Forelimb muscle (tissue), 1 donor: ENCODE measurements at regions not wholly inside any gene's neighbourhood (a gene's known extent, or its start where the extent isn't known, plus 50 kb on each side); places are given as distances from the start of the nearest gene placed in this dataset.

Experiments
- DNase-seq: peaks from one replicate; pipeline ENCODE4 v3.0.0-alpha.2; 2013; ENCODE audit warnings: low read depth

GRCh38 chr14:82047777-82048470 lies 514.3 kb upstream of the SEL1L start:
- no peak for DNase-seq

GRCh38 chr14:82052778-82053177 lies 519.1 kb upstream of the SEL1L start:
- no peak for DNase-seq

GRCh38 chr14:82055515-82056115 lies 522.0 kb upstream of the SEL1L start:
- DNase-seq = no peak

- DNase-seq = no peak
These were observed 526.6 kb upstream of the SEL1L start for GRCh38 chr14:82060219-82060618.

- no peak for DNase-seq
These were observed 533.7 kb upstream of the SEL1L start for GRCh38 chr14:82067221-82067875.

- no peak for DNase-seq
These were observed 536.4 kb upstream of the SEL1L start for GRCh38 chr14:82070040-82070439.

- DNase-seq = no peak
These were observed 537.1 kb upstream of the SEL1L start for GRCh38 chr14:82070753-82071152.

- DNase-seq = no peak
These were observed 539.9 kb upstream of the SEL1L start for GRCh38 chr14:82073547-82073946.

- DNase-seq = peak; percentile 25
These were observed 541.9 kb upstream of the SEL1L start for GRCh38 chr14:82075566-82075965.

- no peak for DNase-seq
These were observed 545.9 kb upstream of the SEL1L start for GRCh38 chr14:82079553-82079952.

GRCh38 chr14:82080370-82080769 lies 546.7 kb upstream of the SEL1L start:
- no peak for DNase-seq

- DNase-seq = no peak
These were observed 551.2 kb upstream of the SEL1L start for GRCh38 chr14:82084813-82085212.

GRCh38 chr14:82091097-82091496 lies 557.4 kb upstream of the SEL1L start:
- DNase-seq = no peak

- no peak for DNase-seq
These were observed 561.2 kb upstream of the SEL1L start for GRCh38 chr14:82094829-82095345.

GRCh38 chr14:82104013-82104412 lies 570.4 kb upstream of the SEL1L start:
- no peak for DNase-seq

- DNase-seq = no peak
These were observed 578.7 kb upstream of the SEL1L start for GRCh38 chr14:82112210-82112839.

GRCh38 chr14:82113007-82113406 lies 579.4 kb upstream of the SEL1L start:
- DNase-seq = no peak

GRCh38 chr14:82113710-82114109 lies 580.1 kb upstream of the SEL1L start:
- DNase-seq = no peak

- no peak for DNase-seq
These were observed 583.1 kb upstream of the SEL1L start for GRCh38 chr14:82116721-82117120.

- no peak for DNase-seq
These were observed 589.0 kb upstream of the SEL1L start for GRCh38 chr14:82122655-82123054.

GRCh38 chr14:82124511-82124910 lies 590.9 kb upstream of the SEL1L start:
- no peak for DNase-seq

- DNase-seq = no peak
These were observed 592.4 kb upstream of the SEL1L start for GRCh38 chr14:82126006-82126405.
